Activated naive CD4-positive, alpha-beta T cell treated with anti-CD3 and anti-CD28 coated beads, Interleukin-2, amount 50 U/mL, for 24 hours (primary cell): ENCODE measurements at regions not wholly inside any gene's neighbourhood (a gene's known extent, or its start where the extent isn't known, plus 50 kb on each side); places are given as distances from the start of the nearest gene placed in this dataset.
A peak's percentile ranks its signal among the peaks of the same experiment; 100 is the strongest.

Experiments used
- H3K27ac Mint-ChIP-seq: one replicate; pipeline ENCODE4 v1.8.0; 2021; ENCODE audit warnings: mild to moderate bottlenecking, mixed read lengths
- H3K27me3 Mint-ChIP-seq: one replicate; pipeline ENCODE4 v1.8.0; 2021; ENCODE audit warnings: mixed read lengths
- H3K36me3 Mint-ChIP-seq: one replicate; pipeline ENCODE4 v1.8.0; 2021; ENCODE audit warnings: mixed read lengths
- H3K4me1 Mint-ChIP-seq: one replicate; pipeline ENCODE4 v1.8.0; 2021; ENCODE audit warnings: mixed read lengths
- H3K4me3 Mint-ChIP-seq: one replicate; pipeline ENCODE4 v1.8.0; 2021; ENCODE audit warnings: mild to moderate bottlenecking, mixed read lengths
- H3K9me3 Mint-ChIP-seq: one replicate; pipeline ENCODE4 v1.8.0; 2021; ENCODE audit warnings: mixed read lengths

GRCh38 chr5:82358457-82358856 lies 80.3 kb upstream of the RPS23 start:
- H3K9me3 Mint-ChIP-seq, result no peaks in the 10 kb centered on the region
- H3K27me3 Mint-ChIP-seq, result no peaks in the 10 kb centered on the region
- H3K4me3 Mint-ChIP-seq, result no peak overlapping the region
- H3K27ac Mint-ChIP-seq, result no peak overlapping the region
- no peaks in the 10 kb centered on the region for H3K36me3 Mint-ChIP-seq
- peaks cover 19% of the 10 kb centered on the region for H3K4me1 Mint-ChIP-seq

GRCh38 chr5:82356808-82357671 lies 78.9 kb upstream of the RPS23 start:
- peak overlapping the region; percentile 71 for H3K4me3 Mint-ChIP-seq
- no peaks in the 10 kb centered on the region for H3K36me3 Mint-ChIP-seq
- peaks cover 19% of the 10 kb centered on the region for H3K4me1 Mint-ChIP-seq
- peak overlapping the region; percentile 92 for H3K27ac Mint-ChIP-seq
- H3K27me3 Mint-ChIP-seq, result no peaks in the 10 kb centered on the region
- no peaks in the 10 kb centered on the region for H3K9me3 Mint-ChIP-seq

- H3K9me3 Mint-ChIP-seq, result no peaks in the 10 kb centered on the region
- H3K36me3 Mint-ChIP-seq, result no peaks in the 10 kb centered on the region
- no peaks in the 10 kb centered on the region for H3K27me3 Mint-ChIP-seq
- H3K27ac Mint-ChIP-seq, result no peak overlapping the region
- no peak overlapping the region for H3K4me3 Mint-ChIP-seq
- peaks cover 19% of the 10 kb centered on the region for H3K4me1 Mint-ChIP-seq
These were observed 77.9 kb upstream of the RPS23 start for GRCh38 chr5:82356021-82356420.

GRCh38 chr5:82355496-82355895 lies 77.3 kb upstream of the RPS23 start:
- Mint-ChIP-seq H3K4me3 (no peak overlapping the region), H3K27ac (no peak overlapping the region), H3K9me3 (no peaks in the 10 kb centered on the region), H3K4me1 (peaks cover 19% of the 10 kb centered on the region), H3K36me3 (no peaks in the 10 kb centered on the region), H3K27me3 (no peaks in the 10 kb centered on the region)

GRCh38 chr5:82355053-82355452 lies 76.9 kb upstream of the RPS23 start:
- Mint-ChIP-seq H3K4me1 (peaks cover 19% of the 10 kb centered on the region), H3K36me3 (no peaks in the 10 kb centered on the region), H3K27me3 (no peaks in the 10 kb centered on the region), H3K9me3 (no peaks in the 10 kb centered on the region), H3K4me3 (no peak overlapping the region), H3K27ac (no peak overlapping the region)

GRCh38 chr5:82354543-82354942 lies 76.4 kb upstream of the RPS23 start:
- H3K27me3 Mint-ChIP-seq, result no peaks in the 10 kb centered on the region
- H3K27ac Mint-ChIP-seq, result no peak overlapping the region
- H3K36me3 Mint-ChIP-seq, result no peaks in the 10 kb centered on the region
- no peak overlapping the region for H3K4me3 Mint-ChIP-seq
- H3K9me3 Mint-ChIP-seq, result no peaks in the 10 kb centered on the region
- peaks cover 19% of the 10 kb centered on the region for H3K4me1 Mint-ChIP-seq

- no peaks in the 10 kb centered on the region for H3K36me3 Mint-ChIP-seq
- no peaks in the 10 kb centered on the region for H3K9me3 Mint-ChIP-seq
- H3K4me3 Mint-ChIP-seq, result no peak overlapping the region
- H3K27ac Mint-ChIP-seq, result peak overlapping the region; percentile 55
- H3K27me3 Mint-ChIP-seq, result no peaks in the 10 kb centered on the region
- peaks cover 19% of the 10 kb centered on the region for H3K4me1 Mint-ChIP-seq
These were observed 75.4 kb upstream of the RPS23 start for GRCh38 chr5:82353522-82353921.

- peaks cover 8% of the 10 kb centered on the region for H3K4me1 Mint-ChIP-seq
- no peaks in the 10 kb centered on the region for H3K36me3 Mint-ChIP-seq
- H3K27ac Mint-ChIP-seq, result no peak overlapping the region
- H3K9me3 Mint-ChIP-seq, result no peaks in the 10 kb centered on the region
- H3K4me3 Mint-ChIP-seq, result no peak overlapping the region
- H3K27me3 Mint-ChIP-seq, result no peaks in the 10 kb centered on the region
These were observed 74.1 kb upstream of the RPS23 start for GRCh38 chr5:82352146-82352791.

GRCh38 chr5:82351754-82352145 lies 73.6 kb upstream of the RPS23 start:
- H3K4me3 Mint-ChIP-seq, result no peak overlapping the region
- H3K4me1 Mint-ChIP-seq, result peaks cover 3% of the 10 kb centered on the region
- H3K27me3 Mint-ChIP-seq, result no peaks in the 10 kb centered on the region
- no peaks in the 10 kb centered on the region for H3K36me3 Mint-ChIP-seq
- H3K9me3 Mint-ChIP-seq, result no peaks in the 10 kb centered on the region
- H3K27ac Mint-ChIP-seq, result no peak overlapping the region

GRCh38 chr5:82351297-82351696 lies 73.1 kb upstream of the RPS23 start:
- Mint-ChIP-seq H3K36me3 (no peaks in the 10 kb centered on the region), H3K4me3 (no peak overlapping the region), H3K4me1 (no peaks in the 10 kb centered on the region), H3K27me3 (no peaks in the 10 kb centered on the region), H3K27ac (no peak overlapping the region), H3K9me3 (no peaks in the 10 kb centered on the region)

GRCh38 chr5:82349652-82350051 lies 71.5 kb upstream of the RPS23 start:
- Mint-ChIP-seq H3K27me3 (peaks cover 1% of the 10 kb centered on the region), H3K9me3 (no peaks in the 10 kb centered on the region), H3K27ac (no peak overlapping the region), H3K4me1 (no peaks in the 10 kb centered on the region), H3K4me3 (no peak overlapping the region), H3K36me3 (no peaks in the 10 kb centered on the region)

- H3K4me3 Mint-ChIP-seq, result no peak overlapping the region
- no peaks in the 10 kb centered on the region for H3K36me3 Mint-ChIP-seq
- no peaks in the 10 kb centered on the region for H3K9me3 Mint-ChIP-seq
- no peaks in the 10 kb centered on the region for H3K4me1 Mint-ChIP-seq
- peaks cover 1% of the 10 kb centered on the region for H3K27me3 Mint-ChIP-seq
- H3K27ac Mint-ChIP-seq, result no peak overlapping the region
These were observed 70.8 kb upstream of the RPS23 start for GRCh38 chr5:82348784-82349425.

GRCh38 chr5:82347201-82347865 lies 69.2 kb upstream of the RPS23 start:
- H3K27me3 Mint-ChIP-seq, result peaks cover 3% of the 10 kb centered on the region
- no peaks in the 10 kb centered on the region for H3K4me1 Mint-ChIP-seq
- H3K4me3 Mint-ChIP-seq, result no peak overlapping the region
- H3K36me3 Mint-ChIP-seq, result no peaks in the 10 kb centered on the region
- no peak overlapping the region for H3K27ac Mint-ChIP-seq
- H3K9me3 Mint-ChIP-seq, result no peaks in the 10 kb centered on the region

- Mint-ChIP-seq H3K4me1 (no peaks in the 10 kb centered on the region), H3K36me3 (no peaks in the 10 kb centered on the region), H3K27me3 (peaks cover 3% of the 10 kb centered on the region), H3K9me3 (no peaks in the 10 kb centered on the region), H3K4me3 (no peak overlapping the region), H3K27ac (no peak overlapping the region)
These were observed 68.4 kb upstream of the RPS23 start for GRCh38 chr5:82346399-82347165.

GRCh38 chr5:82345108-82345507 lies 67.0 kb upstream of the RPS23 start:
- Mint-ChIP-seq H3K27ac (no peak overlapping the region), H3K36me3 (no peaks in the 10 kb centered on the region), H3K9me3 (no peaks in the 10 kb centered on the region), H3K4me1 (no peaks in the 10 kb centered on the region), H3K27me3 (peaks cover 3% of the 10 kb centered on the region), H3K4me3 (no peak overlapping the region)
